Stimulated activated naive CD8-positive, alpha-beta T cell treated with anti-CD3 and anti-CD28 coated beads, Interleukin-15, Interleukin-2, amounts not matched to agents 100 U/mL and 50 U/mL, for 24 hours (primary cell): ENCODE measurements at regions not wholly inside any gene's neighbourhood (a gene's known extent, or its start where the extent isn't known, plus 50 kb on each side); places are given as distances from the start of the nearest gene placed in this dataset.

Experiments used
- ATAC-seq: fragments of 150-1000 bp; cut with Tn5 transposase; one replicate; pipeline ENCODE4 v1.10.0; 2021
- DNase-seq: peaks from one replicate; pipeline ENCODE4 v3.0.0; 2021

DNA sequence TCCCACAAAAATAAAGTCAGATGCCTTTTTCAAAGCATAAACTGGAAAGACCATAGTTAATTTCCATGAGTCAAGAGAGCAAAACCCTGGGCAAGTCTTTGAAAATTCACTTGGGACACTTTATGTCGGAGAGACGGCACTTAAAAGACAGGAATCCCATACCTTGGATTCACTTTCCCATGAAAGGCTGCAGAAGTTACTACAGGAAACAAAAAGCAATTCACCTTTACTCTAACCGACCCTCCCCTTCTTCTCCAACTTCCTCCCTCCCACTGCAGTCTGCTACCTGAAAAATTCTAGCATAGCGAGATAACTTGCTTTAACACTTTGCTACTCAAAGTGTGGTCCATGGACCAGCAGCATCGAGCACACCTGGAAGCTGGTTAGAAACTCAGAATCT lies 539.1 kb upstream of the JAG1 start:
- DNase-seq, result no peak
- no peak for ATAC-seq

DNA sequence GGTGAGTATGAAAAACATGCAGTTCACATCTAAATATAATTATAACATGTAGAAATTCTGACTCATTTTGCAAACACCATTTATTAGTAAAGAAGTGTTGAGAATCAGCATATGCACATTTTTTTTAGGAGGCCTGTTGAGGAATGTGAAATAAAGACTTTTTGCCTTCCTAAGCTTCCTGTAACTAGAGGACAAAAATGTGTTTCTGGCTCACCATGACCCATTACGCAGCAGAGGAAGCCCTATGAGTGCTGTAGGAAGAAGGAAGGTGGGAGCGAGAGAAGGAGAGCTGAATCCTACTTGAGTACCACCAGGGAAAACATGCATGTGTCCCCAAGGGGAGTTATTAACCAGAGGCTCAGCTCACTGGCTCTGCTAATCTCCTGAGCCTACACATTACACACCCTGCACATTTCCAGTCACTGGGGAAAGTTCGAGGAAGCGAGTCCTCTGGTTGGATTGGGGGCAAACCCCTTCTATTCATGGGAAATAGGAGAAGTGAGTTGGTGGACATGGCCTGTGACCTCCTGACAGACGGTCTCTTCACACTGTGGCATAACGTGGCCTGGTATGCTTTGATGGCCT lies 540.5 kb upstream of the JAG1 start:
- ATAC-seq (no peak), DNase-seq (no peak)

DNA sequence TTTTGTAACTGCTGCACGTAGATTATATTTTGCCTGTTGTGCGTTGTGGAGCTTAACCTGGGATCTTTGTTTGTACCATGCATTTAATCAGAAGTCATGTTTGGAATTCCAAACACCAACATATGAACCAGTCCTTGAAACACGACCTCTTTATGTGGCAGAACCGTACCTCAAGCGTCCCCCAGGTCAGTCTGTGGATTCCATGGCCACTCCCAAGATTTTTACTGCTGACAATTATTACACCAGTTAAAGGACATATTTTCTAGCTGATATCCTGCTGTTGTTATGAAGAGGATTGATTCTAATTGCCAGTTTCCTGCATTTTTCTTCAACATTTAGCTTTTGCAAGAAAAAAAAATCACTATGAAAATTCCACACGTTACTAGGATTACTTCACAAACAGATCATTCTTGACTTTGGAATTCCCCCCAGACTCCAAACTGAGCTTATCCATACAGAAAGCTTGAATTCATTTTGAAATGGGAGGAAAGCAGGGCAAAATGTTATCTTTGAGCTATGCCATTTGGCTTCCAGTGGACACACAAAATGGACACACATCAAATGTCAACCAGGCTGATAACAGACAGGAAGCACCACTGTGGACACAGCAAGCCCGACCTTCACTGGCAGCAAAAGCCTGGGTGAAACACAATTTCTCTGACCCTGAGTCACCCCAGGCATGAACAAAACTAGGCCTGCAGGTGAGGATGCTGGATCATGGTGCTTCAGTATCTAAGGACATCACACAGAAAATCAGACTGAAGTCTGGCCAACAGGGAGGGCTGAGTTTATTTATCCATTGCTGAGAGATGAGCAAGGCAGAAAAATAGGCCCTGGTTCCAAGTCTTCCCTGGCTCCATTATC lies 542.9 kb upstream of the JAG1 start:
- ATAC-seq (no peak), DNase-seq (no peak)

DNA sequence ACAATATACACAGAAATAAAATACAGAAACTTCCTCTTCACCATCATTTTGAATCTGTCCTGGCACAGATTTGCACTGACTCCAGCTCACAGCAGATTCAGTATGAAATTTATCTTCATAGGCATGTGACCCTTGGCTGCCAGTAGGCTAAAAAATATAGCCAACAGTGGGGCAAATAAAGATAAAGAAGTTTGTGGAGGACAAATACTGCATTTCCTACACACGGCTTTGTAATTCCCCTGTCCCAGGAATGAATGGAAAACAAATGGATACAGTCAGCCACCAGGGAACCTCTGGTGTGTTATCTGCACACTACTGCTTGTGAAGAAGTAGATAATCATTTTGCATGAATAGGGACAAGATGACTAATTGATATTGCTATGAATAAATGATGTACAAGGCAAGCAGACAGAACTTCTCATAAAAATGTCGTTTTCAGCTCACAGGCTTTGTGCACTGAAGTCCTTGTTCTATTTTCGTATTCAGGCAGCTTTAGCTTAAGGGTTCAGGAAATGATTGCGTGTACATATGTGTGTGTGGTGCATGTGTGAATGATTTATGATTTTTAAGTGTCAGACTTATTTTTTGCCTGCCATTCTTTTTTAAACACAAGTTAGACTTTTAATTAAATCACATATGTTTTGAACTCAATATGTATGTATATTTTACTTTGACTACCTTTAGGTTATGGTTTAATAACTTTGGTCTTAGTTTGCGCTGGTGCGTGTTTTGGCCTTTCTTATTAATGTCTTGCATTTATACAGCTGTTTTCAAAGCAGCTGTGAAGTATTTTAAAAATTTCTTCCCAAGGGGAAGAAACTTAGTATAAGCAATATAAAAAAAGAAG lies 543.8 kb upstream of the JAG1 start:
- DNase-seq (no peak), ATAC-seq (no peak)

DNA sequence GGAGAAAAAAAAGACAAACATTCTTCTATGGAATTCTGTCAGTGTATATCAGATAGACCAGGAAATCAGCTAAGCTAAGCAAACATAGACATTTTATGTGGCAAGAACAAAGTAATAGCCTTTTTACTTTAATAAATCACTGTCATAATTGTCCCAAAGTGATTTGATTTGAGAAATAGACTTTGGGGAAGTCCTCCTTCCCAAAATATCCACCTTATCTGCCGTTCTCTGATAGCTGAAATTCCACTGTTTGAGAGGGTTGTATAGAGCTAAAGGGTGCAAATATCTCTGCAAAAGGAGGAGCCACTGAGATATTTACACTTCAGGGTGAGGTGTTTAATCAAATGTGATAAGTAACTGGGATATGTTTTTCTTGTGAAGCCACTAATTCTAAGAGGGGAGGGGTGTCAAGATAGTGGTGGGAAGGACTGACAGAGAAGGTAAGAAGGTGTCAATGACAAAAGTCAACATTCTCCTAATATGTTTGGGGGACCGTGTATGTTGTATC lies 544.4 kb upstream of the JAG1 start:
- DNase-seq (no peak), ATAC-seq (no peak)

DNA sequence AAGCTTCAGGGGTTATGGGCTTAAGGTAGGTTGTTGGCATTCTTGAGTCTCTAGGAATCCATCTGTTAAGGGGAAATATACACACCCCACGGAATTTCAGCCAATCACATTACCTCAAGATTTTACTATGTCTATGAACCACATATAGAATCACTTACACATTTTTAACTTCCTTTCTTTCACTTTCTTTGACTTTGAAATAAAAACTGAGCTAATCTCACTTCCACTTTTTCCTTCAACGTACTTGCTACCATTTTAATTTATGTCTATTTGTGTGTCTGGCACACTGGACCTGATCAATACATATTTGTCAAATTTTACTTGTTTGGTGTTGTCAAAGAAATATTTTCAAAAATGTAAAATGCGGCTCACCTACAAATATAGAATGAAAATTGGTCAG lies 545.4 kb upstream of the JAG1 start:
- DNase-seq (no peak), ATAC-seq (no peak)

DNA sequence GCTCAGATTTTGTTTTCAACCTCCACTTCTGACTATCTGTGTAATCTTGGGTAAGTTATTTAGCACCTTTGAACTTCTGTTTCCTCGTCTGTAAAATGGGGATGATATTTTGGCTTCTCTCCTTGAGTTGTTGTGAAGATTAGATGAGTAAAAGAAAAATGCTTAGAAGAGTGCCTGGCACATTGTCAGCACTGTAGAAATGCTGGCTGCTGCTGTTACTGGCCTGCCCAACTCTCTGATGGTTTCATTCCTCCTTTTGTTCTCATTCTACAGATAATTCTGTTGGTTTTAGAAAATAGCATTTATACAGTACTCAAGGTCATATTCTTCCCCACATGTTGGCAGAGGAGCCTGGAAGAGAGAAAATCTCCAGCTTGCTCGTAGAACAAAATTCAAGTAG lies 547.2 kb upstream of the JAG1 start:
- DNase-seq, result no peak
- ATAC-seq, result no peak

DNA sequence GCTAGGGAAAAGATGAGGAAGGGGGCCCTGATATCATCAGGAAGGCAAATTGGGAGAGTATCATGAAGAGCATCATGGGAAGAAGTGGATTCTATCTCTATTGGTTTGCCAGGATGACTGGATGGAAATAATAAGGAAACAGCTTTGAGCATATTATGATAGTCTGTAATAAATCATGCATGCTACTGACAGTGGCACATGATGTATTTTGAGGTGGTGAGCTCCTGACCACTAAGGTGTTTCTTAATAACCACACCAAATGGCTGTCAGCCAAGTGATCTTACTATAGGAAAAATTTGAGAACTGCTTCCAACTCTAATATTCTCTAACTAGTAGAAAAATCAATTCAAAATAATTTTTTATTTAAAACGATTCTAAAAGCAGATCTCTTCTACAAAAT lies 548.4 kb upstream of the JAG1 start:
- no peak for ATAC-seq
- no peak for DNase-seq

DNA sequence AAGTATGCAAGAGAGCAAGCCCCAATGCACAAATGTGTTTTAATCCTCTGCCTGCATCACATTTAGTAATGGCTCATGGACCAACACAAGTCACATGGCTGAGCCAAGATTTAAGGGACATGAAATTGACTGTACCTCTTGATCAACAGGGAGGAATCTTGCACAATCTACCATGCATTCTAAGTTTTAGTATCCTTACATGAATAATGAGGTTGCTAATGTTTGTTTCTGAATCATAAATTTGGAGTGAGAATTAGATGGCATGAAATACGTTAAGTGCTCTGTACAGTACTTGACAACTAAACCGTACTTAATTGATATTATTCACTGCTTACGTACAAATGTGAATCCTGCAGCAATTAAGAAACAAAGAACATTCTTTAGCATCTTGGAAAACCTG lies 553.8 kb upstream of the JAG1 start:
- no peak for DNase-seq
- no peak for ATAC-seq

DNA sequence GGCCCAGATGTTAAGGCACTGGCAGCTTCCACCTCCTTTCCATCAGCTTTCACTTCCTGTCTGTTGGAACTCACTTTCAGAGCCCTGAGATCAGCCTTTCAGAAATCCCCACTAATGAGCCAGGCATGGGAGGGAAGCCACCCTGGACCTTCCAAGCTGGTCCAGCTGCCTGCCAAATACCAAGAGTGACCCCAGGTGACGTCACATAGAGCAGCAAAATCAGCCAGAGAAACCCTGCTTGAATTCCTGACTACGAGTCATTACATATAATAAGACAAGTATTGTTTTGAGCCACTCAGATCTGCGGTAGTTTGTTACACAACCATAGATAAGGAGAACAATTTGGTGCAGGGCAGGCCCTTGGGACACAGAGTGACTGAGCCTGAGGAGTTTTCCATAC lies 556.0 kb upstream of the JAG1 start:
- ATAC-seq, result no peak
- DNase-seq, result no peak

DNA sequence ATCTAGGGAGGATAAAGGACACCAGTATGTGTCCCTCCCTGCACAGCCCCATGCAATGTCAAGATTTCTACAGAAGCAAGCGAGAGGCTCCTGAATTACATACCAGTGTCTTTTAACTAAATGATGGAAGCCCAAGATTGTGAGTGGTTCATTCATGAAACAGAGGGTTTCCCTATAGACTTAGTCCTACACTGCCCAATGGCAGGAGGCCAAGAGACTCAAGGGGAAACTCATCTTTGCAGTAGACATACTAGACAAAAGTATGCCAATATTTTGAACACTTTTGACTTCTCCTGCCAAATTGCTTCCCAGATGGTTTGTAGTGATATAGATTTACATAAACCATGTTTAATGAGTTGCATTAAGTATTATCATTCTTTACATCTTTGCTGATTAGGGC lies 557.2 kb upstream of the JAG1 start:
- no peak for DNase-seq
- ATAC-seq, result no peak

DNA sequence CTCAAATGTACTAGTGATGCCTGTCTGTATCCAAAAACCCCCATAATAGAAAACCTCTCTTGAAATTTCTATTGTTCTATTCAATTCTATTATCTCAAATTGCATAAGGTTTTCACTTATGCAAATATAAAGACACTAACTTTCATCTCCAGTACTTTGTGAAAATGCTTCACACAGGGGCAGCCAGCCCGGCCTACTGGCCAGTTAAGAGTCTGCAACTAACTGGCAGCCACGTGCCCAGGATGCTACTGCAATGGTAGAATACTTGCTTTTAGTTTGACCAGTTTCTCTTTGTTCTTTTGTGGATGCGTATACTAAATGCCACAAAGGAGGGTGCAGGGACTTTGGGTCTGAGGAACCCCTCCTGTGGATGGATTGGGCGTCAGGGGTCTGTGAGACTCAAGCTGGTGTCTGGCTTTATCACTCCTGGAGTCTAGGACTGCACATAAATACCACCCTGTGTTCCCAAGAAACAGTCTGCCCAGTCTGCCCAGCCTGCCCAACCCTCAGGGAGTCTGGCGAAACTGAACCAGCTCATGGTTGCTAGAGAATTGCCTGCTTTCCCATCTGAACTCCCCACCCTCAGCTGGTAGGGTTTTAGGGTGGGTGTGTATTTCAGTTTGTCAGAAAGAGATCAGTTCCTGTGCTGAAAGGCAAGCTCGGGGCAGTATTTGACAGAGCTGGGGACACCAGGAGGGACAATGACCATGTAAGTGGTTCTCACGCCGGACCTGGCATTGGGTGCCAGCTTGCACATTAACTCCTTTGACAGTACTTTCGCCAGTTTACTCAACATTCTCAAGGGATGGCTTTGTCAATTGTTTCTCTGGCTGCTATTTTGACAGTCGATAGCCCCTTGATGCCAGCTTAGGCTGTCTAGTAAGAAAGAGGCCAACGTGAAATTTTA lies 558.2 kb upstream of the JAG1 start:
- no peak for ATAC-seq

DNA sequence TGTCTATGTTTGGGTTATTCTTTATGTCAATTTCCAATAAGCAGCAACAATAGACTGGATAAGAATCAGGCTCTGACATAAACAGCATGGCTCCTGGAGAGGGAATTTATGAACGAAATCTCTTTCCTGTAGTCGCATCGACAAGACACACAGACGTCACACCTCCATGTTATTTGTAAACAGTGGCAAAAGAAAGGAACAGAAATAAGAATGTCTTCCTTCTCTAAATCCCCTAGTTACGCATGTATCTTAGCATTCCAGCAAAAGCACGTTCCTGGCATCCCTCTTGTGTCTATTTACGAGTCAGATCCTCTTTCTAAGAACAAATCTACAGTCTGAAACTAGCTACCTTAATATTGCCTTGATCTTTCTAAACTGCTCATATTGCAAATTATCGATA lies 559.1 kb upstream of the JAG1 start:
- ATAC-seq, result no peak
- no peak for DNase-seq

More for the DNA sequence above, 558.2 kb upstream of the JAG1 start:
- no peak for DNase-seq

DNA sequence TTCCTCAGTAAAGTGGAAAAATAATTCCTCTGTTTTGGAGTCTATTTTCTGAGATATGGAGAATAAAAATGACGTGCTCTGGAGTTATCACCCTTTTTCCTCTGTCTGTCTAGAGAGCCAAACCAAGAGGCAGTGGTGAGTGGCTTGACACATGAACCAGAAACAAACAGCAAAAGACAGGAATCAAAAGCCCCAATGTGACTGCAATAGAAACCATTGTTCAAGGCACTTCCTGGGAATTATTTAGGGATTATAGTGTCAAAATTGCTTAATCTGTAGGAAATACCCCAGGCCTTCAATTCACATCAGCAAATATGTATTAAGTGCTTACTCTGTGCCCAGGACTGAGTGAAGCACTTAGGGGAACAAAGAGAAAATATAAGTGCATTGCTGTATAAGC lies 560.4 kb upstream of the JAG1 start:
- ATAC-seq, result no peak
- no peak for DNase-seq

DNA sequence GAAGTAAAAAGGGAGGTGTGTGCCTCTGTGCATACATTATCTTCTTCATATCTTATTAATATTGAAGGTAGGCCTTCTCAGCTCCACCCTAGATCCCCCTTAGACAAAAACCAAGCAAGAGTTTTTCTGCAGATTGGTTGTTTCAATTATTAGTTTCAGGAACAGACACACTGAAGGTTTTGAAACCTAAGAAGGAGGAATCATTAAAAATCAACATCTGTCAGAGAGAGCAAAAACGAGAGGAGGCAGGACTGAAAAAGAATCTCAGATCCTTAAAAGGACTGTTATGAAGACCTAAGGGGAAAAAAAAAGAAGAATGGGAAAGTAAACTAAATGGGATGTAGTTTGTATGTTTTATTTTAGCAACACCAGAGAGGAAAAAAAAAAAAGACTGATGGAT lies 560.8 kb upstream of the JAG1 start:
- ATAC-seq (no peak), DNase-seq (no peak)

DNA sequence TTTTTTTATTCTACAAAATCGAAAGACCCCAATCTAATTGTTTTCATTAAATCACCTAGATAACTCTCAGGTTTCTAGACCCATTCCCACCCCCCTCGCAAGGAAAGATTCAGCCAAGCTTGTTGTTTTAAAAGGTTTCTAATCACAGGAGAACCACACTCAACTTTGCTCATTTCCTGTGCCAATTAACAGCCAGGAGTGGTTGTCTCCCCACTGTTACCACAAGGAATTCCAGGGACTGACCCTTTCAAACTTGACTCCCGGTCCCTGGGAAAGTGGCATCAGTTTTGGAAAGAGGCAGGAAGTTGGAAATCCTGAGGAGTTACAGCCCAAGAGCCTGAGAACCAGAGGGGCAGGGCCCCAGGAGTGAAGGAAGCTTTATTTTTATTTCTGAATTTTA lies 561.3 kb upstream of the JAG1 start:
- ATAC-seq, result no peak
- no peak for DNase-seq

DNA sequence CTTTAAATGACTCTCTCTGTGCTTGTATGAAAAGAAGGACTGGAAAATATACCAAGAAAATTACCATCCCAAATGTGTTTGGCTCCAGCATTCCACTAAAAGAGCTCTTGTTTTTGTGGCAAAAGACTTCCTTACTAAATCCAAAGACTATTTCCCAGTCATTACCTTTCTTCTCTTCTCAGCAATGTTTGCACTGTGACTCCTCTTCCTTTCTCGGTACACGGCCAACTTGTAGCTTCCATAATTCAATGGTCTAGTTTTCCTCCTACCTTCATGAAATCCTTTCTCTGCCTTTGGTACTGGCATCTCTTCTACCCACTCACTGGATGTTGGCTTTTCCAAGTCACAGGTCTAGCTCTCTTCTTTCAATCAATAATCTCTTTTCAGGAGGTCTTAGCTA lies 568.5 kb upstream of the JAG1 start:
- no peak for ATAC-seq
- DNase-seq, result no peak

DNA sequence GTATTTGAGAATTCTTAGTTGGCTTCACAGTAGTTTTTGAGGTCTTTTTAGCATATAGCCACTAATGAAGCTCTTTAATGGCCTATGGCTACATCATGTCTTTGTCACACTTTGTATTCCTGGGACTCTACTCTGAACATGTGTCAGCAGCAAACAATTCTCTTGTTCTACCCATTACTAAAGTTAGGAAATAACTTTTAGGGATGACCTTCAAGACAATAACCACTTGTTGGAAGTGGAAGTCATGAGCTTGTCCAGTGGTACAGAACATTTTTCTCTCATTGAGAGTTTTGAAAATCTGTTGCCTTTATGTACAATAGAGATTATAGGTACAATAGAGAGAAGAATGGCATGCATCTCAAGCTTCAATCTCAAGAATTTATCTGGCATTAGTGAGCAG lies 571.6 kb upstream of the JAG1 start:
- ATAC-seq, result no peak
- DNase-seq, result no peak

DNA sequence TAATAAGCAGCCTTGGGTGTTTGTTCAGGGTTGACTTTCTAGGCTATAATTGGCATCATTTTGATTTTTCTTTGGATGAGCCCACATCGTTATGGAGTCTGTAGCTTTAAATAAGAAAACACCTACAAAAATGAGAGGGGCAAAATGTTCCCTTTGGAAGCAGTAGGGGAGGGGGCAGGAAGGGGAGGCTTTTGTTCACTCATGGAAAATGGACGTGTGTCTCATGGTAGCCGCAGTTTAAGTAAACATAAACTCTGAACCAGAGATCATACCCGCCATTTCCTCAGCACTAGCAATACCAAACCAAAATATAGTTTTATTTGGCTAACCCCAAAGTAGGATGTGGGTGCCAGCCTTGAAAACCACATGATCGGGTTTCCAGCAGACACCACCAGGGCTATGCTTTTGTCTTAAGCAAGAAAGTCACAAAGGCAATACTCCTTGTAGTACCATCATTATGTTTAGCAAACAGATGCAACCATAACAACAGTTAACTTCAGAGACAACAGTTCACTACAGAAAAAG lies 572.5 kb upstream of the JAG1 start:
- DNase-seq, result no peak

DNA sequence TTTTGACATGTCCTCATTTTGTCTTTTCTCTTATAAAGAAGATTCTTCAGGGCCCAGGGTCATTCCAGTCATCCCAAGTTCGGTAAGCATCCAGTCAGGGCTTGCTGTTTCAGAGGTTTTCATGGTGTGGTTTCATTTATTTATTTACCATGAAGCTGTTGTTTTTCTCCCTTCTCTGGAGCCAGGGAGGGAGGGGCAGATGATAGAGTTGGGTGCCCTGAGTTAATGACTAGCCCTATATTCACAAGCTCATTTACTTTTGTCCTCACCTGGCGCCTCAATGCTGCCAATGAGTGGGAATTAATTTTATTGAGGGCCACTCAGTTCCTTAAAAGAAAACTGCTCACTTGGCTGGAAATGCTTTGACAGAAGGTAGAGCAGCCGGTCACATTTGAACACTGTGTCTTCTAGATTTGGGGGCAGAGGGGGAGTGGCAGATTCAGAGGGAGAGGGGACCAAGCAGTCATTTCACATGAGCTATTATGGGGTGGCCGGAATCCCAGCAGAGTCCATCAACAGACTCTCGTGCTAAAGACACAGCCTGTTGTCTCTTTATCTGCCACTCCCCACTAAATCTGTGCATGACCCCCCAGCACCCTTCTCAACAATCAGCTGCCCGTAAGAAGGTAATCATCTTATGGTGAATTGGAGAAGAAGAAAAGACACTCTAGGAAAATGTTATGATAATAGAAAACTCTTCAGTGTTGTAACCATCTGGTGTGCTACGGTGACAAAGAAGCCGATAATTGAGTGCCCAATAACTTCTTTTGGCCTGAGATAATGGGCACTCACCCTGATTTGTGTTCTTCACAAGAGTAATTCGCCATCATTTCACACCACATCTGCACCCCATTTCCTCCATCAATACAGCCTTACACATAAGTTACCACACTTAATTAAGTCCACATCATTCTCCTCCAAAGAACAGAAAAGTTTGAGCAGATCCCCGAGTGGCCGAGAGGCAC lies 573.5 kb upstream of the JAG1 start:
- ATAC-seq (no peak), DNase-seq (no peak)

More for the DNA sequence above, 572.5 kb upstream of the JAG1 start:
- ATAC-seq, result no peak
